HCT116 (cell line): ENCODE measurements at regions not wholly inside any gene's neighbourhood (a gene's known extent, or its start where the extent isn't known, plus 50 kb on each side); places are given as distances from the start of the nearest gene placed in this dataset.

Experiments
- ATAC-seq: fragments of 200-7000 bp; cut with Tn5 transposase; 2 replicates; pipeline ENCODE4 v1.9.1; 2020; ENCODE audit warnings: mild to moderate bottlenecking, moderate library complexity
- BruUV-seq: library from RNA; stranded (reverse); fragments of 400-500 nt; replicated peaks from 2 replicates; lab custom pipeline; 2021; lab: Mats Ljungman, UMichigan
- CTCF ChIA-PET: fragments of 300-600 bp; sonication (Branson Sonifier 250); formaldehyde crosslinking; loops from one replicate; lab custom pipeline; 2021; ENCODE audit warnings: antibody characterized with exemption; lab: Charles Lee
- POLR2A ChIA-PET: fragments of 300-600, 350-600 bp; sonication (Branson Sonifier 250); formaldehyde crosslinking; loops from one replicate; lab custom pipeline; 2021; ENCODE audit warnings: antibody characterized with exemption; lab: Charles Lee
- RAD21 ChIA-PET, 2 experiments: fragments of 300-600 bp; sonication (Branson Sonifier 250); formaldehyde crosslinking; loops; one replicate each; lab custom pipeline; 2023; ENCODE audit warnings: low total read pairs in 2 of 2; ENCODE audit not compliant: uncharacterized antibody in 2 of 2, unreplicated experiment in 2 of 2, low non-redundant PET in 1 of 2; lab: Charles Lee
- DNase-seq: peaks from one replicate; pipeline ENCODE4 v3.0.0-alpha.2; 2010; ENCODE audit warnings: low read depth, low spot score
- H2AFZ ChIP-seq: fragments of 200-600 bp; shearing (Covaris generic), sonication (generic); 2 replicates; pipeline ENCODE4 v1.6.1; 2017; ENCODE audit warnings: low read depth, mixed run types, mixed read lengths, antibody characterized with exemption, low read length; ENCODE audit not compliant: poor library complexity, severe bottlenecking
- H3K27ac ChIP-seq: 2 replicates; pipeline ENCODE4 v1.5.1; 2012; ENCODE audit warnings: low read depth, low read length
- H3K27me3 ChIP-seq: fragments of 200-600 bp; sonication (generic); 2 replicates; pipeline ENCODE4 v1.6.1; 2016; ENCODE audit warnings: mixed run types, low read length, mixed read lengths; ENCODE audit not compliant: insufficient read depth
- H3K36me3 ChIP-seq, 2 experiments: fragments of 200-500 bp in 1 of 2; fragments of 200-600 bp in 1 of 2; sonication (Bioruptor generic) in 1 of 2; sonication (generic) in 1 of 2; 2 replicates each; pipeline versions ENCODE4 v1.5.1 to v1.6.1; 2014 to 2016; ENCODE audit warnings: low read length in 2 of 2, inconsistent platforms in 1 of 2, mixed read lengths in 1 of 2, mixed run types in 1 of 2; ENCODE audit not compliant: insufficient read depth in 2 of 2, control insufficient read depth in 1 of 2
- H3K4me1 ChIP-seq, 2 experiments: fragments of 200-600 bp in 1 of 2; sonication (generic) in 1 of 2; 2 replicates each; pipeline versions ENCODE4 v1.5.1 to v1.6.1; 2012 to 2017; ENCODE audit warnings: low read length in 2 of 2, inconsistent platforms in 1 of 2, mild to moderate bottlenecking in 1 of 2, mixed read lengths in 1 of 2, mixed run types in 1 of 2, moderate library complexity in 1 of 2; ENCODE audit not compliant: insufficient read depth in 2 of 2, control insufficient read depth in 1 of 2
- H3K4me2 ChIP-seq: fragments of 200-600 bp; sonication (generic); 2 replicates; pipeline ENCODE4 v1.6.1; 2017; ENCODE audit warnings: mixed run types, low read length, mixed read lengths
- H3K4me3 ChIP-seq, 2 experiments: fragments of 200-600 bp in 1 of 2; sonication (generic) in 1 of 2; replicated peaks in 1 of 2; 2 replicates each; pipeline ENCODE4 v1.5.1; 2011 to 2016; ENCODE audit warnings: low read length in 2 of 2, control low read depth in 1 of 2, low read depth in 1 of 2, mild to moderate bottlenecking in 1 of 2, mixed read lengths in 1 of 2, mixed run types in 1 of 2
- H3K79me2 ChIP-seq: fragments of 200-600 bp; sonication (generic); 2 replicates; pipeline ENCODE4 v1.6.1; 2017; ENCODE audit warnings: mild to moderate bottlenecking, mixed run types, low read length, moderate library complexity, mixed read lengths; ENCODE audit not compliant: insufficient read depth
- H3K9ac ChIP-seq: fragments of 200-600 bp; sonication (generic); 2 replicates; pipeline ENCODE4 v1.6.1; 2016; ENCODE audit warnings: low read length, mixed read lengths
- H3K9me2 ChIP-seq: fragments of 200-600 bp; sonication (generic), shearing (Covaris generic); 2 replicates; pipeline ENCODE4 v1.6.1; 2017; ENCODE audit warnings: mixed run types, mild to moderate bottlenecking, moderate library complexity; ENCODE audit not compliant: insufficient read depth
- H3K9me3 ChIP-seq, 2 experiments: fragments of 200-500 bp in 1 of 2; fragments of 200-600 bp in 1 of 2; sonication (Bioruptor generic) in 1 of 2; sonication (generic) in 1 of 2; 2 replicates each; pipeline ENCODE4 v1.6.1; 2014 to 2017; ENCODE audit warnings: low read length in 2 of 2, mixed read lengths in 2 of 2, inconsistent platforms in 1 of 2, low read depth in 1 of 2, mild to moderate bottlenecking in 1 of 2, mixed run types in 1 of 2, moderate library complexity in 1 of 2; ENCODE audit not compliant: control insufficient read depth in 1 of 2, insufficient read depth in 1 of 2
- H4K20me1 ChIP-seq: fragments of 200-600 bp; sonication (generic), shearing (Covaris generic); 2 replicates; pipeline ENCODE4 v1.6.1; 2017; ENCODE audit warnings: mixed run types, mild to moderate bottlenecking, moderate library complexity; ENCODE audit not compliant: insufficient read depth
- EGR1 ChIP-seq: IDR thresholded peaks from 2 replicates; pipeline ENCODE4 v1.6.1; 2012; ENCODE audit warnings: low read depth
- ELF1 ChIP-seq: IDR thresholded peaks from 2 replicates; pipeline ENCODE4 v1.6.1; 2012; ENCODE audit warnings: low read depth, borderline replicate concordance
- EZH2phosphoT487 ChIP-seq: fragments of 200-600 bp; IDR thresholded peaks from 2 replicates; pipeline ENCODE4 v1.6.1; 2018; ENCODE audit warnings: antibody characterized with exemption, borderline replicate concordance
- FOSL1 ChIP-seq: IDR thresholded peaks from 2 replicates; pipeline ENCODE4 v1.6.1; 2012; ENCODE audit warnings: low read depth
- JUND ChIP-seq: IDR thresholded peaks from 2 replicates; pipeline ENCODE4 v1.6.1; 2012
- POLR2A ChIP-seq: IDR thresholded peaks from 2 replicates; pipeline ENCODE4 v1.7.0; 2011; ENCODE audit warnings: borderline replicate concordance; ENCODE audit not compliant: insufficient read depth, insufficient read length; ENCODE audit errors: extremely low read depth
- POLR2AphosphoS5 ChIP-seq: IDR thresholded peaks from 2 replicates; pipeline ENCODE4 v1.6.1; 2011; ENCODE audit warnings: mild to moderate bottlenecking, low read depth, low read length, moderate library complexity
- RAD21 ChIP-seq: IDR thresholded peaks from 2 replicates; pipeline ENCODE4 v1.6.1; 2012; ENCODE audit warnings: low read depth, mild to moderate bottlenecking
- SIN3A ChIP-seq: IDR thresholded peaks from 2 replicates; pipeline ENCODE4 v1.6.1; 2012; ENCODE audit warnings: low read depth
- SRF ChIP-seq: IDR thresholded peaks from 2 replicates; pipeline ENCODE4 v1.6.1; 2012; ENCODE audit warnings: low read depth
- TCF7L2 ChIP-seq: IDR thresholded peaks from 2 replicates; pipeline ENCODE4 v1.7.0; 2011; ENCODE audit warnings: borderline replicate concordance, inconsistent platforms; ENCODE audit not compliant: insufficient read depth, insufficient read length; ENCODE audit errors: extremely low read depth
- YY1 ChIP-seq: IDR thresholded peaks from 2 replicates; pipeline ENCODE4 v1.6.1; 2011; ENCODE audit warnings: low read length, low read depth, moderate library complexity, mild to moderate bottlenecking; ENCODE audit not compliant: insufficient replicate concordance; ENCODE audit errors: extremely low read depth
- ZNF274 ChIP-seq: fragments of 200-500 bp; sonication (Bioruptor generic); IDR thresholded peaks from 2 replicates; pipeline ENCODE4 v1.6.1; 2014; ENCODE audit warnings: mild to moderate bottlenecking, low read depth, low read length, inconsistent platforms
- intact Hi-C: fragments of 100-400 bp; cut with micrococcal nuclease; formaldehyde crosslinking; loops from 2 replicates; pipeline ENCODE4 v1.10.0; 2022
- TF ChIP-seq, protein P1 (sequence below): IDR thresholded peaks from 2 replicates; pipeline ENCODE4 v1.6.1; 2012
- TF ChIP-seq, protein P2 (sequence below): IDR thresholded peaks from 2 replicates; pipeline ENCODE4 v1.6.1; 2012; ENCODE audit warnings: low read depth

DNA sequence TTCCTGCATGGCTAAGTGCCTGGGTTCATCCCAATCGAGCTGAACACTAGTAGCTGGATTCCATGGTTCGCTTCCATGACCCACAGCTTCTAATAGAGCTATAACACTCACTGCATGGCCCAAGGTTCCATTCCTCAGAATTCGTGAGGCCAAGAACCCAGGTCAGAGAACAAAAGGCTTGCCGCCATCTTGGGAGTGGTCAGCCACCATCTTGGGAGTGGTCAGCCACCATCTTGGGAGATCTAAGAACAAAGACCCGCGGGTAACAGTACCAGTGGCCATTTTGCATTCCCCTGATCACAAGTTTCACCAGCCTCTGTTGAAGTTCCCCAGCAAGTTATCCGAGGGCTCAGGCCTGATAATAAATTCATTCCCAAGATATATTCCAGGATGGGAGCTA is 179.6 kb downstream of the LMBRD1 start:
- no peaks in the 10 kb centered on the region for H3K4me1 ChIP-seq
- DNase-seq (no peak), ATAC-seq (no peak)
- POLR2A ChIA-PET: no interaction called here
- RAD21 ChIA-PET: no interaction called here
- H3K79me2 ChIP-seq: no peaks in the 10 kb centered on the region
- no peak overlapping the region for H2AFZ ChIP-seq
- CTCF ChIA-PET: no interaction called here
- no peaks in the 10 kb centered on the region for H3K9me2 ChIP-seq
- BruUV-seq: no TSS peak
- TF ChIP-seq RAD21: no peak
- no peak for TF ChIP-seq FOSL1
- no peak for TF ChIP-seq SRF
- no peak for TF ChIP-seq ZNF274
- TF ChIP-seq SIN3A: no peak
- TF ChIP-seq, protein P1, sequence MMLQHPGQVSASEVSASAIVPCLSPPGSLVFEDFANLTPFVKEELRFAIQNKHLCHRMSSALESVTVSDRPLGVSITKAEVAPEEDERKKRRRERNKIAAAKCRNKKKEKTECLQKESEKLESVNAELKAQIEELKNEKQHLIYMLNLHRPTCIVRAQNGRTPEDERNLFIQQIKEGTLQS: no peak
- no peak for TF ChIP-seq POLR2AphosphoS5
- no peak for TF ChIP-seq EGR1
- no peak for TF ChIP-seq YY1
- TF ChIP-seq TCF7L2: no peak
- no peak for TF ChIP-seq JUND
- TF ChIP-seq ELF1: no peak
- H3K9me3 ChIP-seq: no peaks in the 10 kb centered on the region
- intact Hi-C loops: no loop called here
- no peak overlapping the region for H3K9ac ChIP-seq
- no peaks in the 10 kb centered on the region for H3K36me3 ChIP-seq
- H3K27me3 ChIP-seq: no peaks in the 10 kb centered on the region
- no peak overlapping the region for H3K4me2 ChIP-seq
- H4K20me1 ChIP-seq: no peaks in the 10 kb centered on the region
- no peak overlapping the region for H3K27ac ChIP-seq
- no peak overlapping the region for H3K4me3 ChIP-seq

DNA sequence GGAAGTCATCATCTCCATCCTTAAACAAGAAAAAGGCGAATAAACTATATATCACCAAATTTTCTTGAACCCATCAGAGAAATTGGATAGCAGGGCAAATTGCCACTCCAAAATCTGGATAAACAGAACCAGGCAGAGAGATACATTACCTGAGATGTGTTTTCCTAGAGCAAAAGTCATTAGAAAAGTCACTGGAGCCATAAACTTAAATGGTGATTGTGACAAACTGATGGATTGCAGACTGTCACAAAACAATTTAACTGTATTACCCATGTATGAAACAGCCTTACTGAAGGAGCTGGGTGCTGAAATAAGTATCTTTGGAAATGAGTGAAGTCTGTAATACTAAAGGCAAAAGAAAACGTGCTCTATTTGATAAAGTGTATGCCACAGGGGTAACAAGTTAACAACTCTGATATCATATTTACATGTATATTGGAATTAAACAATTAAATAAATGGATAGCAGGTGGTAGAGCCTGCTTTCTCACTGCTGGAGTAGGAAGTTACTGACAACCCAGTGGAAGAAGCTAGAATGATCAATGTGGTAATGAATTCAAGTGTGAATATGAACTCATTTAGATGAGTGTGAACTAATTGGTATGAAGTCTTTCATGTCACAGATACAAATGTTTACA is 186.9 kb downstream of the LMBRD1 start:
- no peaks in the 10 kb centered on the region for H3K36me3 ChIP-seq
- H3K79me2 ChIP-seq: no peaks in the 10 kb centered on the region
- H3K27ac ChIP-seq: no peak overlapping the region
- H3K9me3 ChIP-seq: no peaks in the 10 kb centered on the region
- intact Hi-C loops: no loop called here
- POLR2A ChIA-PET: no interaction called here
- H3K9ac ChIP-seq: no peak overlapping the region
- no peak overlapping the region for H3K4me3 ChIP-seq
- H4K20me1 ChIP-seq: no peaks in the 10 kb centered on the region
- ATAC-seq (no peak), DNase-seq (no peak)
- RAD21 ChIA-PET: no interaction called here
- CTCF ChIA-PET: no interaction called here
- H2AFZ ChIP-seq: no peak overlapping the region
- no peak overlapping the region for H3K4me2 ChIP-seq
- no peaks in the 10 kb centered on the region for H3K9me2 ChIP-seq
- H3K27me3 ChIP-seq: no peaks in the 10 kb centered on the region
- BruUV-seq: no TSS peak
- H3K4me1 ChIP-seq: no peaks in the 10 kb centered on the region
- TF ChIP-seq, protein P2, sequence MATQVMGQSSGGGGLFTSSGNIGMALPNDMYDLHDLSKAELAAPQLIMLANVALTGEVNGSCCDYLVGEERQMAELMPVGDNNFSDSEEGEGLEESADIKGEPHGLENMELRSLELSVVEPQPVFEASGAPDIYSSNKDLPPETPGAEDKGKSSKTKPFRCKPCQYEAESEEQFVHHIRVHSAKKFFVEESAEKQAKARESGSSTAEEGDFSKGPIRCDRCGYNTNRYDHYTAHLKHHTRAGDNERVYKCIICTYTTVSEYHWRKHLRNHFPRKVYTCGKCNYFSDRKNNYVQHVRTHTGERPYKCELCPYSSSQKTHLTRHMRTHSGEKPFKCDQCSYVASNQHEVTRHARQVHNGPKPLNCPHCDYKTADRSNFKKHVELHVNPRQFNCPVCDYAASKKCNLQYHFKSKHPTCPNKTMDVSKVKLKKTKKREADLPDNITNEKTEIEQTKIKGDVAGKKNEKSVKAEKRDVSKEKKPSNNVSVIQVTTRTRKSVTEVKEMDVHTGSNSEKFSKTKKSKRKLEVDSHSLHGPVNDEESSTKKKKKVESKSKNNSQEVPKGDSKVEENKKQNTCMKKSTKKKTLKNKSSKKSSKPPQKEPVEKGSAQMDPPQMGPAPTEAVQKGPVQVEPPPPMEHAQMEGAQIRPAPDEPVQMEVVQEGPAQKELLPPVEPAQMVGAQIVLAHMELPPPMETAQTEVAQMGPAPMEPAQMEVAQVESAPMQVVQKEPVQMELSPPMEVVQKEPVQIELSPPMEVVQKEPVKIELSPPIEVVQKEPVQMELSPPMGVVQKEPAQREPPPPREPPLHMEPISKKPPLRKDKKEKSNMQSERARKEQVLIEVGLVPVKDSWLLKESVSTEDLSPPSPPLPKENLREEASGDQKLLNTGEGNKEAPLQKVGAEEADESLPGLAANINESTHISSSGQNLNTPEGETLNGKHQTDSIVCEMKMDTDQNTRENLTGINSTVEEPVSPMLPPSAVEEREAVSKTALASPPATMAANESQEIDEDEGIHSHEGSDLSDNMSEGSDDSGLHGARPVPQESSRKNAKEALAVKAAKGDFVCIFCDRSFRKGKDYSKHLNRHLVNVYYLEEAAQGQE: no peak
- TF ChIP-seq EZH2phosphoT487 (no peak), POLR2A (no peak), FOSL1 (no peak), POLR2AphosphoS5 (no peak), SRF (no peak)
- TF ChIP-seq, protein P1: no peak
